ENCODE measurements at regions not wholly inside any gene's neighbourhood (a gene's known extent, or its start where the extent isn't known, plus 50 kb on each side); places are given as distances from the start of the nearest gene placed in this dataset.

DNA sequence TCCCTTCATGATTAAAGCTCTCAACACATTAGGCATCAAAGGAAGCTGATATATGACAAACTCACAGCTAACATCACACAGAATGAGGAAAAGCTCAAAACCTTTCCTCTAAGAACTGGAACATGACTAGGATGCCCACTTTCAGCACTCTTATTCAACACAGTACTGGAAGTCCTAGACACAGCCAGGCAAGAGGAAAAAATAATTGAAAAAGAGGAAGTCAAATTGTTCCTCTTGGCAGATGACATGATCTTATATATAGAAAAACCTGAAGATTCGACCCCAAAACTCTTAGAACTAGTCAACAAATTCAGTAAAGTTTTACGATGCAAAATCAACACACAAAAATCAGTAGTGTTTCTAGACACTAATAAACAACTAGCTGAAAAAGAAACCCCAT, 144.3 kb upstream of the NREP start:
- TF ChIP-seq, protein P1, sequence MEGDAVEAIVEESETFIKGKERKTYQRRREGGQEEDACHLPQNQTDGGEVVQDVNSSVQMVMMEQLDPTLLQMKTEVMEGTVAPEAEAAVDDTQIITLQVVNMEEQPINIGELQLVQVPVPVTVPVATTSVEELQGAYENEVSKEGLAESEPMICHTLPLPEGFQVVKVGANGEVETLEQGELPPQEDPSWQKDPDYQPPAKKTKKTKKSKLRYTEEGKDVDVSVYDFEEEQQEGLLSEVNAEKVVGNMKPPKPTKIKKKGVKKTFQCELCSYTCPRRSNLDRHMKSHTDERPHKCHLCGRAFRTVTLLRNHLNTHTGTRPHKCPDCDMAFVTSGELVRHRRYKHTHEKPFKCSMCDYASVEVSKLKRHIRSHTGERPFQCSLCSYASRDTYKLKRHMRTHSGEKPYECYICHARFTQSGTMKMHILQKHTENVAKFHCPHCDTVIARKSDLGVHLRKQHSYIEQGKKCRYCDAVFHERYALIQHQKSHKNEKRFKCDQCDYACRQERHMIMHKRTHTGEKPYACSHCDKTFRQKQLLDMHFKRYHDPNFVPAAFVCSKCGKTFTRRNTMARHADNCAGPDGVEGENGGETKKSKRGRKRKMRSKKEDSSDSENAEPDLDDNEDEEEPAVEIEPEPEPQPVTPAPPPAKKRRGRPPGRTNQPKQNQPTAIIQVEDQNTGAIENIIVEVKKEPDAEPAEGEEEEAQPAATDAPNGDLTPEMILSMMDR (IDR thresholded peaks at IDR 0.05), result no peak
- TF ChIP-seq POLR2A (IDR thresholded peaks at IDR 0.05), result no peak
